ENCODE measurements at regions not wholly inside any gene's neighbourhood (a gene's known extent, or its start where the extent isn't known, plus 50 kb on each side); places are given as distances from the start of the nearest gene placed in this dataset.

- Histone ChIP-seq H3K4me3 (ENCODE audit: low read depth, low read length) (no peak overlapping the region), H3K36me3 (ENCODE audit: control insufficient read depth, insufficient read depth, low read length) (no peaks in the 10 kb centered on the region), H3K27me3 (ENCODE audit: control insufficient read depth, insufficient read depth, low read length) (no peaks in the 10 kb centered on the region)
- no peak for TF ChIP-seq CTCF (IDR thresholded peaks at IDR 0.05; ENCODE audit: insufficient read depth, low read depth, low read length)
- CTCF ChIA-PET = no interaction called here
- no peak for DNase-seq (ENCODE audit: low read depth)
- POLR2A ChIA-PET = no interaction called here
Observed at GRCh38 chr4:124420166-124420695, 292.3 kb downstream of the ANKRD50 start.

GRCh38 chr4:124423160-124423559 is 289.4 kb downstream of the ANKRD50 start:
- Histone ChIP-seq H3K27me3 (ENCODE audit: control insufficient read depth, insufficient read depth, low read length) (no peaks in the 10 kb centered on the region), H3K4me3 (ENCODE audit: low read depth, low read length) (no peak overlapping the region), H3K36me3 (ENCODE audit: control insufficient read depth, insufficient read depth, low read length) (no peaks in the 10 kb centered on the region)
- ChIA-PET POLR2A (no interaction called here), CTCF (no interaction called here)
- TF ChIP-seq CTCF (IDR thresholded peaks at IDR 0.05; ENCODE audit: insufficient read depth, low read depth, low read length) = no peak
- no peak for DNase-seq (ENCODE audit: low read depth)

GRCh38 chr4:124426279-124426678 is 286.3 kb downstream of the ANKRD50 start:
- no peaks in the 10 kb centered on the region for H3K36me3 ChIP-seq (ENCODE audit: control insufficient read depth, insufficient read depth, low read length)
- ChIA-PET POLR2A (no interaction called here), CTCF (no interaction called here)
- H3K27me3 ChIP-seq (ENCODE audit: control insufficient read depth, insufficient read depth, low read length) = no peaks in the 10 kb centered on the region
- no peak for DNase-seq (ENCODE audit: low read depth)
- no peak overlapping the region for H3K4me3 ChIP-seq (ENCODE audit: low read depth, low read length)
- TF ChIP-seq CTCF (IDR thresholded peaks at IDR 0.05; ENCODE audit: insufficient read depth, low read depth, low read length) = no peak

- ChIA-PET CTCF (interaction anchor here (0.9 kb wide), 1 partner anchor 14 kb away, joined by 3 read pairs; no protein-coding TSS in a partner anchor), POLR2A (no interaction called here)
- no peaks in the 10 kb centered on the region for H3K36me3 ChIP-seq (ENCODE audit: control insufficient read depth, insufficient read depth, low read length)
- H3K4me3 ChIP-seq (ENCODE audit: low read depth, low read length) = no peak overlapping the region
- no peak for TF ChIP-seq CTCF (IDR thresholded peaks at IDR 0.05; ENCODE audit: insufficient read depth, low read depth, low read length)
- H3K27me3 ChIP-seq (ENCODE audit: control insufficient read depth, insufficient read depth, low read length) = no peaks in the 10 kb centered on the region
- no peak for DNase-seq (ENCODE audit: low read depth)
Observed at GRCh38 chr4:124427095-124427767, 285.3 kb downstream of the ANKRD50 start.

- ChIA-PET CTCF (no interaction called here), POLR2A (no interaction called here)
- Histone ChIP-seq H3K4me3 (ENCODE audit: low read depth, low read length) (no peak overlapping the region), H3K27me3 (ENCODE audit: control insufficient read depth, insufficient read depth, low read length) (no peaks in the 10 kb centered on the region), H3K36me3 (ENCODE audit: control insufficient read depth, insufficient read depth, low read length) (no peaks in the 10 kb centered on the region)
- DNase-seq (ENCODE audit: low read depth) = no peak
- no peak for TF ChIP-seq CTCF (IDR thresholded peaks at IDR 0.05; ENCODE audit: insufficient read depth, low read depth, low read length)
Observed at GRCh38 chr4:124428648-124429047, 283.9 kb downstream of the ANKRD50 start.
